ENCODE measurements at regions not wholly inside any gene's neighbourhood (a gene's known extent, or its start where the extent isn't known, plus 50 kb on each side); places are given as distances from the start of the nearest gene placed in this dataset.
"Not testable (repeated sequence)": the region's sequence is repeated elsewhere in the genome, so short reads cannot be mapped to it uniquely, and the experiment has no call there.

GRCh38 chr7:65791788-65792187, 81.1 kb upstream of the VKORC1L1 start:
- not testable (repeated sequence) for TF ChIP-seq ELF4 (IDR thresholded peaks at IDR 0.05); ZNF384 (IDR thresholded peaks at IDR 0.05); SP1 (IDR thresholded peaks at IDR 0.05); TARDBP (IDR thresholded peaks at IDR 0.05); FOXA1 (IDR thresholded peaks at IDR 0.05); SUZ12 (IDR thresholded peaks at IDR 0.05); FOXK2 (IDR thresholded peaks at IDR 0.05); NFRKB (IDR thresholded peaks at IDR 0.05); LEF1 (IDR thresholded peaks at IDR 0.05; ENCODE audit: borderline replicate concordance); BHLHE40 (IDR thresholded peaks at IDR 0.05; ENCODE audit: borderline replicate concordance); ARNT (IDR thresholded peaks at IDR 0.05)

Data from HEK293T (cell line).